GM20000 (cell line): ENCODE measurements at regions not wholly inside any gene's neighbourhood (a gene's known extent, or its start where the extent isn't known, plus 50 kb on each side); places are given as distances from the start of the nearest gene placed in this dataset.

ENCODE experiments used
- DNase-seq: peaks from one replicate; pipeline ENCODE4 v3.0.0; 2012; ENCODE audit warnings: low spot score
- CTCF ChIP-seq: IDR thresholded peaks from 2 replicates; pipeline ENCODE4 v1.5.1; 2012; ENCODE audit warnings: mild to moderate bottlenecking, control low read depth; ENCODE audit errors: extremely low read depth, missing control alignments

GRCh38 chr17:77451894-77452852, 311.4 kb downstream of the SEC14L1 start:
- no peak for DNase-seq
- TF ChIP-seq CTCF: no peak

- peak; percentile 70 for DNase-seq
- TF ChIP-seq CTCF: no peak
These were observed 313.0 kb downstream of the SEC14L1 start for GRCh38 chr17:77453613-77454241.

- TF ChIP-seq CTCF: no peak
- no peak for DNase-seq
These were observed 313.7 kb downstream of the SEC14L1 start for GRCh38 chr17:77454242-77455095.

DNA sequence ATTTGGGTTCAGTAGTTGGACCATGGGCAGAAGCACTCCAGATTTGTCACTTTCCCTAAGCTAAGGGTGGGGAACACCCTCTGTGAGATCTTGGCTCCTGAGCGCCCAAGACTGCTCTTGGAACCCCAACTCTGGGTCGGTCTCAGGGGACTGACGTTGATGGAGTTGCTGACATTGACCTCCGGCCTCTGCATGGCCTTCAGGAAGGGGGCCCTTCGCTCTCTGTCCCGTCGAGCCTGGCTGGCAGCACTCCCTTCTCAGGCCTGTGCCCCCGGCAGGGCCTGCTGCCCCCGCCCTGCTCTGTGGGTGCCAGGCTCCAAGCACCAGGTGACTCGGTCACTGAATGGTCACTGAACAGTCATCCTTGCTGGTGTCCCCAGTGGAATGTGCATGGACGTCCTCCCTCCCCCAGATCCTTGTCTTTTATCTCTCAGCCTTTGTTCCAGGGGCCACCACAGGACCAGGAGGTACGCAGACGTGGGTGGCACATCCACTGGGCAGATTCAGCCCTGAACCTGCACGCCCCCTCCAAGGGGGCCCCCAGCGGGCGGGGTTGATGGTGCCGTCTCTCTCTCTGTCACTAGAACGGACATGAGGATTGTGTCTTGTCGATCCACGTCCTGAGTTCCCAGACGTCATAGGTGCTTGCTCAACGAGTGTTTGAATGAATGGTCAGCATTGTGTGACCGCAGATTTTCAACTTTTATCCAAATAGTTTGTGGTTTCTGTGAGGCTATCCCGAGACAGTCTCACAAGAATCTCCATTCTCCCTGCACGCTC, 314.5 kb downstream of the SEC14L1 start:
- no peak for DNase-seq
- TF ChIP-seq CTCF: no peak

GRCh38 chr17:77455891-77456260, 315.1 kb downstream of the SEC14L1 start:
- TF ChIP-seq CTCF: no peak
- no peak for DNase-seq

DNA sequence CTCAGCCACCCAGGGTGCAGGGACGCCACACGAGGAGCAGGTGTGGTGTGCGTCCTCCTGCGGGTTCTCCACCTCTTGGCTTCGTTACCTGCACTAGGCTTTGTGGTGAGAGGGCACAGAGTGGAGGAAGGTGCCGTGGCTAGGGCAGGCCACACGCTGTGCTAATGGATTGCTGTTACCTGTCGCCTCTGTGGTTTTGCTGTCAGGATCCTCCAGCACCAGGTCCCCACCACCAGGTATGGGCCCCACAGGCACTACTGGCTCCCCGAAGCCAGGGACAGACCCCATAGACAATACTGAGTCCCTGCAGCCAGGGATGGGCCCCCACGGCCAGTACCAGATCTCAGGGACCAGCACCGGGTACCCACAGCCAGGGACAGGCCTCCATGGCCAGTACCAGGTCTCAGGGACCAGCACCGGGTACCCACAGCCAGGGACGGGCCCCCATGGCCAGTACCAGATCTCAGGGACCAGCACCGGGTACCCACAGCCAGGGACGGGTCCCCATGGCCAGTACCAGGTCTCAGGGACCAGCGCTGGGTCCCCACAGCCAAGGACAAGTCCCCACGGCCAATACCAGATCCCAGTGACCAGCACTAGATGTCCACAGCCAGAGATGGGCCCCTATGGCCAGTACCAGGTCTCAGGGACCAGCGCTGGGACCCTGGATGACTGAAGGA, 315.6 kb downstream of the SEC14L1 start:
- DNase-seq: no peak
- TF ChIP-seq CTCF: no peak
